CD4-positive, alpha-beta memory T cell (primary cell): ENCODE measurements at regions not wholly inside any gene's neighbourhood (a gene's known extent, or its start where the extent isn't known, plus 50 kb on each side); places are given as distances from the start of the nearest gene placed in this dataset.

Experiments
- CTCF ChIA-PET: fragments of 350-600 bp; sonication (Branson Sonifier 250); formaldehyde crosslinking; loops from one replicate; lab custom pipeline; 2021; ENCODE audit warnings: inconsistent platforms; ENCODE audit not compliant: partially characterized antibody; lab: Charles Lee
- POLR2A ChIA-PET: fragments of 350-600 bp; sonication (Branson Sonifier 250); formaldehyde crosslinking; loops from one replicate; lab custom pipeline; 2021; ENCODE audit not compliant: partially characterized antibody; lab: Charles Lee
- DNase-seq, 5 donors: peaks; one replicate each; pipeline versions ENCODE4 v3.0.0 to v3.0.0-alpha.2; 2020 to 2022; ENCODE audit warnings: mixed read lengths in 1 of 5
- H3K27ac ChIP-seq: one replicate; pipeline ENCODE4 v1.7.0; 2013; ENCODE audit warnings: low read depth, low read length
- H3K27me3 ChIP-seq: 2 replicates; pipeline ENCODE4 v1.7.0; 2013; ENCODE audit warnings: mild to moderate bottlenecking, low read length, moderate library complexity; ENCODE audit not compliant: insufficient read depth
- H3K36me3 ChIP-seq: 2 replicates; pipeline ENCODE4 v1.7.0; 2013; ENCODE audit warnings: mild to moderate bottlenecking, low read length, moderate library complexity; ENCODE audit not compliant: insufficient read depth
- H3K4me1 ChIP-seq: 2 replicates; pipeline ENCODE4 v1.7.0; 2013; ENCODE audit warnings: mild to moderate bottlenecking, low read length, moderate library complexity; ENCODE audit not compliant: insufficient read depth
- H3K4me3 ChIP-seq, 2 donors: one replicate each; pipeline ENCODE4 v1.7.0; 2013; ENCODE audit warnings: low read length in 2 of 2, mild to moderate bottlenecking in 1 of 2
- H3K9me3 ChIP-seq, 2 donors: one replicate each; pipeline ENCODE4 v1.7.0; 2013; ENCODE audit warnings: low read length in 2 of 2, control low read depth in 1 of 2; ENCODE audit not compliant: control insufficient read depth in 1 of 2
- H3K27ac Mint-ChIP-seq, 7 donors: one replicate each; pipeline ENCODE4 v1.8.0; 2020 to 2021; ENCODE audit warnings: mixed read lengths in 7 of 7, mild to moderate bottlenecking in 6 of 7, inconsistent platforms in 3 of 7, moderate library complexity in 3 of 7
- H3K27me3 Mint-ChIP-seq, 2 donors: one replicate each; pipeline ENCODE4 v1.8.0; 2020 to 2021; ENCODE audit warnings: mixed read lengths in 2 of 2
- H3K36me3 Mint-ChIP-seq, 2 donors: one replicate each; pipeline ENCODE4 v1.8.0; 2020 to 2021; ENCODE audit warnings: mixed read lengths in 2 of 2, inconsistent platforms in 1 of 2, mild to moderate bottlenecking in 1 of 2
- H3K4me1 Mint-ChIP-seq, 4 donors: one replicate each; pipeline ENCODE4 v1.8.0; 2020 to 2021; ENCODE audit warnings: mixed read lengths in 4 of 4, mild to moderate bottlenecking in 1 of 4
- H3K4me3 Mint-ChIP-seq, 8 donors: one replicate each; pipeline ENCODE4 v1.8.0; 2020 to 2021; ENCODE audit warnings: mixed read lengths in 8 of 8, mild to moderate bottlenecking in 7 of 8, moderate library complexity in 6 of 8, inconsistent platforms in 3 of 8
- H3K9me3 Mint-ChIP-seq, 8 donors: one replicate each; pipeline ENCODE4 v1.8.0; 2020 to 2021; ENCODE audit warnings: mixed read lengths in 8 of 8, mild to moderate bottlenecking in 5 of 8, inconsistent platforms in 3 of 8, moderate library complexity in 1 of 8
- intact Hi-C: fragments of 100-400 bp; cut with micrococcal nuclease; formaldehyde crosslinking; loops from one replicate; pipeline ENCODE4 v1.15.1; 2023

DNA sequence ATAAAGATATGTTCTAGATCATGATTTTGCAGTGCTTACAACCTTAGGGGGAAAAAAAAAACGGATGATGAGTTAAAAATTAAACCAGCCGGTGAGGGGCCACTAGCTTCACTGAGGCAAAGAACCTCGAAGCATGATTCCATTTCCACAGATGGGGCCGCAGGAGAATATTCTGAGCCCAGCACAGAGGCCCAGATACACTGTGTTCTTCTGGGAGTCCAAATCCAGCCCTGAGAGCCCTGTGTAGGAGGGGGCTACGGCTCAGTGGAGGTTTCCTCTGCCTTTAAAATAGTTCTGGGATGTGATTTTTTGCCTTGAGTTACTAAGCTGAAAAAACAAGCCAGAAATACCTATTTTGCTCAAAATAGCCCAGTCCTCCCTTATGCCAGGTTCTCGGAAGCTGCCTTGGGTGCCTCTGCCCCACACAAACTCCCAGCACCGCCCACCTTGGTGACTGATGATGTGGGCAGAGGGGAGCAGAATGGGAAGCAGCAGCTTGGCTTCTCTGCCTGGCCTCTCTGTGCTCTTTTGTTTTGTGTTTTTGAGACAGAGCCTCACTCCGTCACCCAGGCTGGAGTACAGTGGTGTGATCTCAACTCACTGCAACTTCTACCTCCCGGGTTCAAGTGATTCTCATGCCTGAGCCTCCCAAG lies 105.4 kb upstream of the BCL2L14 start:
- Histone ChIP-seq H3K4me1 (no peaks in the 10 kb centered on the region), H3K36me3 (no peaks in the 10 kb centered on the region), H3K9me3 (no peaks in the 10 kb centered on the region), H3K27ac (no peak overlapping the region), H3K27me3 (no peaks in the 10 kb centered on the region), H3K4me3 (no peak overlapping the region)
- Mint-ChIP-seq H3K27ac (no peak overlapping the region), H3K9me3 (no peaks in the 10 kb centered on the region), H3K4me3 (no peak overlapping the region), H3K4me1 (peaks cover 8 to 15% (median 13%) of the 10 kb centered on the region in 4 donors), H3K36me3 (no peaks in the 10 kb centered on the region), H3K27me3 (no peaks in the 10 kb centered on the region)
- CTCF ChIA-PET, result no interaction called here
- no peak for DNase-seq
- POLR2A ChIA-PET, result interaction anchor here (0.6 to 1.4 kb wide), 2 partner anchors 42 to 234 kb away, joined by 3 read pairs; no protein-coding TSS in a partner anchor
- intact Hi-C loops, result no loop called here

DNA sequence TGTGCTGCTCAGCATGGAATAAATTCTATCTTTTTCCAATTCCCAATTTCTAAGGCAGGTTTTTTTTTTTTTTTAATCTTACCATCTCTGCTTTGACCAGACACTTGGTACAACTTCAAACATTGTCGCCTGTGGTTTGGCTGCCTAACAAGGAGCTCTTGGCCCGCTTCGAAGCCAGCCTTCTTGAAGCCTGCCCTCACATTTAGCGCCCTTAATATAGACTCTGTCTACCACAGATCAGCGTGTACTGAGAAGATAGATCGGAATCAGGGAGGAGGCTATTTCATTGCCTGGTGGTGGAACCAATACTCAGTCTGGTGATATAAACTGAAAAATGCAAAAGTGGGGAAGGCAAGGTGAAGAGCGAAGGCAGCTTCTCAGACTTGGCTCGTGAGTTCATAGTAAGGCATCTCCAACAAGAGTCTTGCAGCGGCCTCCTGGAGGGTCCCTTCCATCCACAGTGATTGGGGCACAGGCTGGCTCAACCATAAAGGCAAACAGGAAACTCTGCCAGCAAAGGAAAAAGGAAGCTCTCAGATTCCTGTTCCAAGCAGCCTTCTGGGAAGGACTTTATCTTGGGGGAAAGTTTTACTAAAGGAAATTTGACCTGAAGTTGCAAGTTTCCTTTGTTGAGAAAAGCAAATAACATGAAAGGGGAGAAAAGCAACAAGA lies 103.2 kb upstream of the BCL2L14 start:
- Mint-ChIP-seq H3K9me3 (no peaks in the 10 kb centered on the region), H3K27ac (peak overlapping the region in 2 of 7 donors; percentile 4 to 43), H3K36me3 (no peaks in the 10 kb centered on the region), H3K4me3 (no peak overlapping the region), H3K4me1 (peaks cover 8 to 19% (median 14%) of the 10 kb centered on the region in 4 donors), H3K27me3 (no peaks in the 10 kb centered on the region)
- ChIA-PET CTCF (interaction anchor here (0.8 to 1.0 kb wide), 2 partner anchors 14 to 386 kb away, joined by 3 to 4 read pairs; no protein-coding TSS in a partner anchor), POLR2A (interaction anchor here (1.4 kb wide), 1 partner anchor 8 kb away, joined by 3 read pairs; no protein-coding TSS in a partner anchor)
- Histone ChIP-seq H3K36me3 (no peaks in the 10 kb centered on the region), H3K9me3 (no peaks in the 10 kb centered on the region), H3K27ac (no peak overlapping the region), H3K4me3 (no peak overlapping the region), H3K4me1 (no peaks in the 10 kb centered on the region), H3K27me3 (no peaks in the 10 kb centered on the region)
- intact Hi-C loops, result no loop called here
- DNase-seq, result no peak

DNA sequence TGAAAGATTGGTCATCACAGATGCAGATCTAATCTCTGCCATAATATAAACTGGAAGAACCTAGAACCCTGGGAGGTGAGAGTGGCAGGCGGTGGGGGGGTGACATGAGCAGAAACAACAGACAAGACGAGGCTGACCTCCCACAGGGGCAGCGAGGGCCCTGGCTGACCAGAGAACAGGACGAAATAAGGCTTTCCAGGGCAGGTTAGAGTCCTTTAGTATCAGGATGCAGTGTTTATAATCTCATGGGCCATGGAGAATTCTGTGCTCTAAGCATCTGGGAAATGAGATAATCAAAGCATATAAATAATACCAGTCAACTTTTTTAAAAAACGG lies 102.7 kb upstream of the BCL2L14 start:
- Histone ChIP-seq H3K9me3 (no peaks in the 10 kb centered on the region), H3K4me3 (no peak overlapping the region), H3K27me3 (no peaks in the 10 kb centered on the region), H3K4me1 (no peaks in the 10 kb centered on the region), H3K36me3 (no peaks in the 10 kb centered on the region), H3K27ac (no peak overlapping the region)
- intact Hi-C loops, result no loop called here
- no peak for DNase-seq
- Mint-ChIP-seq H3K27ac (peak overlapping the region in 1 of 7 donors; percentile 57), H3K9me3 (no peaks in the 10 kb centered on the region), H3K36me3 (no peaks in the 10 kb centered on the region), H3K4me1 (peaks cover 6 to 14% (median 11%) of the 10 kb centered on the region in 4 donors), H3K4me3 (no peak overlapping the region), H3K27me3 (no peaks in the 10 kb centered on the region)
- CTCF ChIA-PET, result no interaction called here
- POLR2A ChIA-PET, result interaction anchor here (1.4 kb wide), 1 partner anchor 8 kb away, joined by 3 read pairs; no protein-coding TSS in a partner anchor

DNA sequence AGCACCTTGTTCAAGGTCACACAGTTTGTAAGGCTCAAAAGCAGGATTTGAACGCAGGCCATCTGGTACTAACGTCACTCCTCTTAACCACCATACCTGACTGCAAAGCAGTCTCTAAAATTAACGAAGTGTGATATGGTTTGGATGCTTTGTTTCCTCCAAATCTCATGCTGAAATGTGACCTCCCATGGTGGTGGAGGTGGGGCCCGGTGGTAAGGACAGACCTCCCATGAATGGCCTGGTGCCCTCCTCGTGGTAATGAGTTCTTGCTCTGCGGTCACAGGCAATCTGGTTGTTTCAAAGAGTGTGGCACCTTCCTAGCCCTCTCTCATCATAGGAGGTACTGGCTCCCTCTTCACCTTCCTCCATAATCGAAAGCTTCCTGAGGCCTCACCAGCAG lies 102.2 kb upstream of the BCL2L14 start:
- intact Hi-C loops, result no loop called here
- Histone ChIP-seq H3K4me3 (no peak overlapping the region), H3K27ac (no peak overlapping the region), H3K27me3 (no peaks in the 10 kb centered on the region), H3K36me3 (no peaks in the 10 kb centered on the region), H3K4me1 (no peaks in the 10 kb centered on the region), H3K9me3 (no peaks in the 10 kb centered on the region)
- ChIA-PET POLR2A (no interaction called here), CTCF (no interaction called here)
- Mint-ChIP-seq H3K36me3 (no peaks in the 10 kb centered on the region), H3K4me3 (no peak overlapping the region), H3K9me3 (no peaks in the 10 kb centered on the region), H3K4me1 (peaks cover 4 to 15% (median 10%) of the 10 kb centered on the region in 4 donors), H3K27ac (peak overlapping the region in 1 of 7 donors; percentile 48), H3K27me3 (no peaks in the 10 kb centered on the region)
- no peak for DNase-seq

DNA sequence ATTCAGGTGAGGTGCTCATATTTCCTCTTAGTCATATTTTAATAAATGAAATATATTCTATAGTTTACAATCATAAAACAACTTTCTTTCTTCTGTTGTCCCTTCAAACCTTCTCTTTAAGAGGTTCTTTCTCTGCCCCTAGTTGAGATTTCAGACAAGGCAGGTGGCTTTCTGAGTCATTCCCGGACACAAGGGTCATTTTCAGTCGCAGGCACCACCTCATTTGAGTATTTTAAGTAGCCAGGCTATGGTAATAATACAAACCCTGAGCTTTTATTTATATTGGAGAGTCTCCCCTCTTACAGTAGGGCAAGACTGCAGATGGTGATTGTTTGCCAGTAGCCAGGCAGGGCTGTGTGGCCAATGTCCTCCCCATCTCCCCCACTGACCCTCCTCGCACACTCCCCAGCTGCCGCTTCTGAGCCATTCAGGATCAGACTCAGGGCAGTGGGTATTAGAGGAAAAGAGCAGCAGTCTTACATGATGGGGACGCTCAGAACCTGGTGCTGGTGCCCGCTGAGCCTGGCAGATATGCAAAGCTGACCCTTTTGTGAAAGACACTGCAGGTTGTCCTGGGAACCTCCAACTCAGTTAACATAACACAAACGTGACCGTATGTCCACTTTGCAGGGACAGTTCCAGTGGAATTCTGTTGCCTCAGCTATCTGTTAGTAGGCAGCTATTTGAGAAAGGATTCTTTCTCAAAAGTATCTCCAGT lies 101.1 kb upstream of the BCL2L14 start:
- no peaks in the 10 kb centered on the region for H3K27me3 Mint-ChIP-seq
- no peaks in the 10 kb centered on the region for H3K9me3 Mint-ChIP-seq
- H3K4me1 Mint-ChIP-seq, result peaks cover 4 to 19% (median 13%) of the 10 kb centered on the region in 4 donors
- CTCF ChIA-PET, result no interaction called here
- Histone ChIP-seq H3K27me3 (no peaks in the 10 kb centered on the region), H3K4me1 (no peaks in the 10 kb centered on the region), H3K4me3 (no peak overlapping the region), H3K27ac (no peak overlapping the region), H3K9me3 (no peaks in the 10 kb centered on the region), H3K36me3 (no peaks in the 10 kb centered on the region)
- intact Hi-C loops, result no loop called here
- no peak for DNase-seq
- no peak overlapping the region for H3K4me3 Mint-ChIP-seq
- H3K36me3 Mint-ChIP-seq, result no peaks in the 10 kb centered on the region
- POLR2A ChIA-PET, result interaction anchor here (0.6 to 1.4 kb wide), 4 partner anchors 10 to 39 kb away, joined by 3 to 4 read pairs (median 4); no protein-coding TSS in a partner anchor
- H3K27ac Mint-ChIP-seq, result no peak overlapping the region

DNA sequence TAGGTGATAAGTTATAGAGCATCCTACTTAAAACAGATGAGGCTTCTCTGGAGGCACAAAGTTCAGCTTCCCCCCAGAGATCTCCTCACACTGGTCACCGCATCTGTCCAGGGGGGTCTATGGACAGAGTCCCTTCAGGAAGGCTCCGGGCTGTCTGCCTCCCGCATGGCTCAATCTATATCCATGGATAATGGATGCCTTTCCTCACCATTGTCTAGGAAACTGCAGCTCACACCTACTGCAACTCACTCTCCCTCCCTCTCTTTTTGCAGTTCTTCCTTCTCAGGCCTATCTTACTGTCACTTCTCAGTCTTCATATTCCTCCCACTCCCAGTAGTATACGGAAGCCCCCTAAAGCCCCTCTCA lies 100.6 kb upstream of the BCL2L14 start:
- Mint-ChIP-seq H3K4me1 (peaks cover 4 to 23% (median 14%) of the 10 kb centered on the region in 4 donors), H3K27ac (peak overlapping the region in 1 of 7 donors; percentile 72), H3K36me3 (no peaks in the 10 kb centered on the region), H3K9me3 (no peaks in the 10 kb centered on the region), H3K4me3 (no peak overlapping the region), H3K27me3 (no peaks in the 10 kb centered on the region)
- Histone ChIP-seq H3K27ac (no peak overlapping the region), H3K4me1 (no peaks in the 10 kb centered on the region), H3K36me3 (no peaks in the 10 kb centered on the region), H3K4me3 (no peak overlapping the region), H3K27me3 (no peaks in the 10 kb centered on the region), H3K9me3 (no peaks in the 10 kb centered on the region)
- ChIA-PET CTCF (no interaction called here), POLR2A (interaction anchor here (1.4 kb wide), 3 partner anchors 9 to 12 kb away, joined by 4 read pairs; no protein-coding TSS in a partner anchor)
- intact Hi-C loops, result no loop called here
- no peak for DNase-seq

DNA sequence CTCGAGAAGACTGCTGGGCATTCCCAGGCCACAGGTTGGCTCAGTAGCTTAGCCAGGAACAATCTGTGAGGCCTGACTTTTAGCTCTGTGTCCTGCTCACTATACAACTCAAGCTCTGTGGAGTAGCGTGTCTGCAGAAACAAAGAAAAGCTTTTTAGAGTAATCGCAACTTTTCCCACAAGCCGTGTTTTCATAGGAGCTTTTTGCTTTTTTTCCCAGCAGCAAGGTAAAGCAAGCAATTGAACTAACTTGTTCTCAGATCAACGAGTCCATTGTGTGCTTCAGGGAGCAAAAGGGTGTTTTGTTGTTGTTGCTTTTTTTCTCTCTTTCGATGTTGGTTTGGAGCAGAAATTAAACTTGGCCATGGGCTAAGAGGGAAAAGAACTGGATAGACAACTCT lies 97.3 kb upstream of the BCL2L14 start:
- H3K4me1 ChIP-seq, result peaks cover under 1% of the 10 kb centered on the region
- H3K4me3 ChIP-seq, result no peak overlapping the region
- no peaks in the 10 kb centered on the region for H3K27me3 ChIP-seq
- ChIA-PET POLR2A (interaction anchor here (1.2 to 1.4 kb wide), 2 partner anchors 8 to 36 kb away, joined by 4 to 6 read pairs; no protein-coding TSS in a partner anchor), CTCF (interaction anchor here (1.1 kb wide), 1 partner anchor 36 kb away, joined by 3 read pairs; no protein-coding TSS in a partner anchor)
- Mint-ChIP-seq H3K4me1 (peaks cover 4 to 24% (median 14%) of the 10 kb centered on the region in 4 donors), H3K27ac (peak overlapping the region in 1 of 7 donors; percentile 14), H3K27me3 (no peaks in the 10 kb centered on the region), H3K9me3 (no peaks in the 10 kb centered on the region), H3K4me3 (no peak overlapping the region), H3K36me3 (no peaks in the 10 kb centered on the region)
- H3K9me3 ChIP-seq, result no peaks in the 10 kb centered on the region
- no peaks in the 10 kb centered on the region for H3K36me3 ChIP-seq
- intact Hi-C loops, result no loop called here
- DNase-seq, result no peak
- H3K27ac ChIP-seq, result no peak overlapping the region
